BJ (cell line): ENCODE measurements at regions not wholly inside any gene's neighbourhood (a gene's known extent, or its start where the extent isn't known, plus 50 kb on each side); places are given as distances from the start of the nearest gene placed in this dataset.

Experiments
- CTCF ChIA-PET: fragments of 350-600 bp; formaldehyde crosslinking; extraction: SDS; loops from one replicate; lab custom pipeline; 2021; ENCODE audit warnings: antibody characterized with exemption, inconsistent platforms; lab: Yijun Ruan, JAX
- POLR2A ChIA-PET: fragments of 300-600 bp; sonication (Branson Sonifier 250); formaldehyde crosslinking; extraction: SDS; loops from one replicate; lab custom pipeline; 2021; ENCODE audit warnings: antibody characterized with exemption; lab: Charles Lee
- DNase-seq: peaks from one replicate; pipeline ENCODE4 v3.0.0-alpha.2; 2011; ENCODE audit warnings: low read depth
- H3K27me3 ChIP-seq: 2 replicates; pipeline ENCODE4 v1.6.0; 2011; ENCODE audit warnings: low read length; ENCODE audit not compliant: control insufficient read depth, insufficient read depth
- H3K36me3 ChIP-seq: 2 replicates; pipeline ENCODE4 v1.5.1; 2011; ENCODE audit warnings: low read length; ENCODE audit not compliant: control insufficient read depth, insufficient read depth
- H3K4me3 ChIP-seq: 2 replicates; pipeline ENCODE4 v1.5.1; 2011; ENCODE audit warnings: low read depth, mild to moderate bottlenecking, control low read depth, low read length
- CTCF ChIP-seq: IDR thresholded peaks from 2 replicates; pipeline ENCODE4 v1.5.1; 2011; ENCODE audit warnings: low read depth, mild to moderate bottlenecking, control low read depth, inconsistent platforms, low read length, moderate library complexity; ENCODE audit not compliant: insufficient read depth

- ChIA-PET POLR2A (no interaction called here), CTCF (no interaction called here)
- no peak for TF ChIP-seq CTCF
- no peak for DNase-seq
- no peaks in the 10 kb centered on the region for H3K27me3 ChIP-seq
- H3K36me3 ChIP-seq: no peaks in the 10 kb centered on the region
- H3K4me3 ChIP-seq: no peak overlapping the region
Observed at GRCh38 chr4:54902976-54903375, 222.4 kb downstream of the KDR start.

- ChIA-PET POLR2A (interaction anchor here (0.6 kb wide), 1 partner anchor 52 kb away, joined by 7 read pairs; no protein-coding TSS in a partner anchor), CTCF (no interaction called here)
- no peak for TF ChIP-seq CTCF
- peak; percentile 6 for DNase-seq
- no peak overlapping the region for H3K4me3 ChIP-seq
- no peaks in the 10 kb centered on the region for H3K27me3 ChIP-seq
- no peaks in the 10 kb centered on the region for H3K36me3 ChIP-seq
Observed at GRCh38 chr4:54902271-54902670, 223.1 kb downstream of the KDR start.

- Histone ChIP-seq H3K4me3 (no peak overlapping the region), H3K27me3 (no peaks in the 10 kb centered on the region), H3K36me3 (no peaks in the 10 kb centered on the region)
- CTCF ChIA-PET: no interaction called here
- TF ChIP-seq CTCF: no peak
- no peak for DNase-seq
- POLR2A ChIA-PET: no interaction called here
Observed at GRCh38 chr4:54901202-54901601, 224.2 kb downstream of the KDR start.

GRCh38 chr4:54898656-54899340 lies 226.6 kb downstream of the KDR start:
- Histone ChIP-seq H3K27me3 (no peaks in the 10 kb centered on the region; the same call in 1 of the 2 replicates), H3K36me3 (no peaks in the 10 kb centered on the region), H3K4me3 (no peak overlapping the region)
- ChIA-PET POLR2A (interaction anchor here (0.6 kb wide), 1 partner anchor 114 kb away, joined by 3 read pairs; no protein-coding TSS in a partner anchor), CTCF (interaction anchor here (0.5 kb wide), 1 partner anchor 19 kb away, joined by 3 read pairs; no protein-coding TSS in a partner anchor)
- no peak for DNase-seq
- no peak for TF ChIP-seq CTCF

GRCh38 chr4:54898056-54898562 lies 227.3 kb downstream of the KDR start:
- Histone ChIP-seq H3K4me3 (no peak overlapping the region), H3K27me3 (no peaks in the 10 kb centered on the region; the same call in none of the 2 replicates), H3K36me3 (no peaks in the 10 kb centered on the region)
- ChIA-PET CTCF (no interaction called here), POLR2A (interaction anchor here (0.6 kb wide), 1 partner anchor 114 kb away, joined by 3 read pairs; no protein-coding TSS in a partner anchor)
- DNase-seq: no peak
- no peak for TF ChIP-seq CTCF
